Stimulated activated CD8-positive, alpha-beta memory T cell treated with anti-CD3 and anti-CD28 coated beads, Interleukin-7, amount 100 ng/mL, for 48 hours (primary cell): ENCODE measurements at regions not wholly inside any gene's neighbourhood (a gene's known extent, or its start where the extent isn't known, plus 50 kb on each side); places are given as distances from the start of the nearest gene placed in this dataset.

Experiments
- DNase-seq, 2 donors: peaks; one replicate each; pipeline ENCODE4 v3.0.0-alpha.2; 2020; ENCODE audit warnings: low read depth in 1 of 2; ENCODE audit errors: extremely low read depth in 1 of 2

DNA sequence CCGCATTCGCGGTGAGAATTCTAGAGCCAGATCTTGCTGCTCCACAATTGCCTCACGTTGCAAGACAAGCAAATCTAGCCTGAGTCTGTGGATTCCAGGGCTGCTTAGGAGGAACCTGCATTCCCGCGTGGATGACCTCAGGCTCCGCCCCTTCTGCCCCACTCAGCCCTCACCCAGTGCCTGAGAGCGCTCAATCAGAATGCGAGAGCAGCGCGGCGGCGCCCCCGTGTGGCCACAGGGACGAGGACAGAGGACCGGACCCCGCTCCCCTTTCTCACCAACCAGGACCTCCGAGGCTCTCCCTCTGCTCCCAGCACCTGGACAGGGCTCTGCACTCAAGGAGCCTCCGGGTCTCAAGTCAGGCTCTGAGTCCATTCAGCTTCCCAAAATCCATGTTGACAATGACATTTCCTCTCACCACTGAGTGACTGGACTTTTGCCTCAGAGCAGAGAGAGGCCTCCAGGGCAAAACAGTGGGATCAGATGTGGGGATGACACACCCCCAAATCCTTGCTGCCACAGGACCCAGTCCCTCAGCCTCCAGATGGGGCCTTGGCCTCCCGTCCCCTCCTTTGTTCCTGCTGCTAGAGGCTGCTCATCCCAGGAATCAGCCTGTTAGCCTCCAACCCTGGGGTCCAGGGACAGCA lies 52.0 kb downstream of the RPP21 start:
- DNase-seq = peak; percentile 62 to 75

GRCh38 chr6:30397697-30398096 lies 52.7 kb downstream of the RPP21 start:
- no peak for DNase-seq

- no peak for DNase-seq
Observed at GRCh38 chr6:30399390-30400058, 54.6 kb downstream of the RPP21 start.

GRCh38 chr6:30405934-30406333 lies 61.0 kb downstream of the RPP21 start:
- DNase-seq = no peak

GRCh38 chr6:30409184-30409583 lies 64.2 kb downstream of the RPP21 start:
- DNase-seq = no peak

GRCh38 chr6:30411515-30412207 lies 66.7 kb downstream of the RPP21 start:
- DNase-seq = peak; percentile 11 to 48

DNA sequence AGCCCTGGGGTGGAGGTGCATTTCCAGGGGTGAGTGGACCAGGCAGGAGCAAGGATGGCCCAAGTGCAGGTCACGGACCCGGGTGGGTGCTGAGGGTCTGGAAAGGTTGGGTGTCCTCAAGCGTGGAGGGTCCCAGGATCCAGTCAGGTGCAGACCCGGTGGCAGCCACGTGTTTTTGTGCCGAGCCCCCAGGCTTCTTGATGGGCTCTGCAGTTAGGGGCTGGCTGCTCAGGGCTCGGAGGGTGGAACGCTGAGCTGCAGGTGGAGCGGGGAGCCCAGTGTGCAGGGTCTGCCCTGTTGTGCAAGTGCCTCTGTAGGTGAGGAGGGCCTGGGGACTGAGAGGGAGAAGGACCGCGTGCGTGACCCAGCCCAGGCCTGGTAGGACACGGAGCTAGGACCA lies 70.9 kb upstream of the HLA-E start:
- no peak for DNase-seq

- no peak for DNase-seq
Observed at GRCh38 chr6:30424549-30424948, 64.8 kb upstream of the HLA-E start.
